GM19240 (cell line): ENCODE measurements at regions not wholly inside any gene's neighbourhood (a gene's known extent, or its start where the extent isn't known, plus 50 kb on each side); places are given as distances from the start of the nearest gene placed in this dataset.
"Not testable (repeated sequence)": the region's sequence is repeated elsewhere in the genome, so short reads cannot be mapped to it uniquely, and the experiment has no call there.

Experiments
- DNase-seq: peaks from one replicate; pipeline ENCODE4 v3.0.0; 2011; ENCODE audit warnings: low spot score; ENCODE audit not compliant: insufficient read length

- not testable (repeated sequence) for DNase-seq
Measured at GRCh38 chr2:95725677-95726076, 133.9 kb downstream of the TRIM43 start.

GRCh38 chr2:95727420-95727819 is 135.6 kb downstream of the TRIM43 start:
- DNase-seq: not testable (repeated sequence)

DNA sequence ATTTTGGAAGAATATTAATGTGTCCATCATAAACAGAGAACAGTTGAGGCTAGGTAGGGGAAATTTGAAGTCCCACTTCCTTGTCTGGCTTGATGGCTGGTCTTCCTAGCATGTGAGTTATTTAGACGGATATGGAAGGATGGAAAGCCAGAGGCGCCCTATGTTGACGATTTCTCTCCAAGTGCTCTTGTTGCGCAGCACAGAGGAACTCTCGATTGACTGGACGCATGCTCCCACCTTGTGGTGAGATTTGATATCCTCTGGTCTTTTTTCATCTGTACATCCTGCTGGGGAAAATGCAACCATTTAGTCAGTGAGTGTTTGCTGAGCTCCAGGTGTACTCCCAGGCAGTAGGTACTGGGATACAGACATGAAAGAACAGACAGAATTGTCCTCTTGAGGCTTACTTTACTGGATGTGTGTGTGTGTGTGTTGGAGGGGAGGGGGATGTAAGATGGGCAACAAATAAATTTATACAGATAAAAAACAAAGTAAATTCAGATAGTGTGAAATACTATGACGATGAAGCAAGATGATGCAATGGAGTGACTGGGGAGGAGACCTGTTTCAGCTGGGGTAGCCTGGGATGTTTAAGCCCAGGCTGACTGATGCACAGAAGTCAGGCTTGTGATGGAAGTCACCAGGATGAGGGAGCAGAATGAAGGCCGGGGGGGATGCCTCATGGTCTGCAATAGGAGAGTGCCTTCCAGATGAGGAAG is 137.2 kb downstream of the TRIM43 start:
- DNase-seq: peak; percentile 6

DNA sequence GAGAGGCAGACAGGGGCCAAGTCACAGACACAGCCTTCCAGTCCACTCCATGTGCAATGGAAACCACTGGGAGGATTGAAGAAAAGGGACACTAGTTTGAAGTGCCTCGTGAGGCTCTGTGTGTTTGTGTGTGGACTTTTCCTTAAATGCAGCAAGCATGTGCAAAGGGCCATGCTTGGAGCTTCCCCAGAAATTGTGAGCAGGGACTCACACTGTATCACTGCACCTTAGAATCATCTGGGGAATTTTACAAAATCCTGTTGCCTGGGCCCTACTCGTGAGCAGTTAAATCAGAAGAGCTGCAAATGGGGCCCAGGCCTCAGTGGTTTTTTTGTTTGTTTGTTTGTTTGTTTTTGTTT is 137.8 kb downstream of the TRIM43 start:
- DNase-seq: no peak

GRCh38 chr2:95730813-95731212 is 139.0 kb downstream of the TRIM43 start:
- no peak for DNase-seq

DNA sequence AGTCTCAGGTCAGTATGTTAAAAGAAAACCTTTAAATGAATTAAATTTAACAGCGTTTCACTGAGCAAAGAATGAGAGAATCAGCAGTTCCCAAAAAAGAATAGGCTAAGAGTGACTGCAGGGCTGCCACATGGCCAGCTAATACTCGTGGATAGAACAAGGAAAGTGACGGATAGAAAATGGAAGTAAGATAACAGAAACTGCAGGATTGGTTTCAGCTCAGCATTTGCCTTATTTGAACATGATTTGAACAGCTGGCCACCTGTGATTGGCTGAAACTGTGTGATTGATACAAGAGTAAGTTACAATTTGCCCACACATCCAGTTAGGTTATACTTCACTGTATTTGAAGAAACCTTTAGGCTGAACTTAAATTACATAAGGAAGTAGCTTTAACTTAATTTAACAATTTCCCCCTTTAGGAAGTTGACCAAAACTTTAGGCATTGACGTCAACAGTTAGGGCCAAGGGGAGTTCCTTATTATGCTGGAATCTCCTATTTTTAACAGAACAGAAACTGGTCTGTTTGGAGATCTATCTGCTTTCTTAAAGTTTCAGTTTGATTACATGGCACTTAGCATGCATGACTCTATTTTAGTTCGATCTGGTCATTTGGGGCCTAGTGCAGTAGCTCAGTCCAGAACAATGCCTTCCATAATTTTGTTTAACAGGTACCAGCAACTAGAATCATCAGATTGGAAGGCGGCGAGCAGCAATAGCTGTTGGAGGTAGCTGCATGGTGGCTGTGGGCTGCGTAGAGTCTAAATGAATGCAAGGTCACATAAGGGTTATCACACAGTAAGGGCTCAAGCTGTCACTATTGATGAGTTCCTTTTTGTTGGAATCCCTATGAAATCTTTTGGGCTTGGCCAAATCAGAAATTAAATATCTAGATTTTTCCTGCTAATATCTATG is 143.4 kb downstream of the TRIM43 start:
- DNase-seq: no peak

- DNase-seq: no peak
Measured at GRCh38 chr2:95738301-95738700, 146.5 kb downstream of the TRIM43 start.

DNA sequence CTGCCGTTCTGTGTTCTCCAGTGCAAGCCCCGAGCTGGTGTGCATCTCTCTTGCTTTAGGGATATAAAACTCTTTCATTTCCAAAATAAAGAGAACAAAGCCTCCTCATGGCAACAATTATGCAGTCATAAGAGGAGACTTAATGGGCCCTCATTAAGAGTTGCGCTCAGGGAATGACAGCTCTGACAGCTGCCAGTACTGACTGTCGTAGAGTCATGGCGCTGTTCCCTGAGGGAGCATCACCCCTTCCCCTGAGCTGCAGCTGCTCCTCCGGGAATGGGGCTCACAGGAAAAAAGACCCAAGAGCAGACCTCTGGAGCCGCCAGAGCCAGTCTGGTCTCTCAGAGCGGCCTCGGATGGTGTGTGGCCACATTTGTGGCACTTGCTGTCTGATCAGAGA is 160.3 kb downstream of the TRIM43 start:
- DNase-seq: not testable (repeated sequence)

DNA sequence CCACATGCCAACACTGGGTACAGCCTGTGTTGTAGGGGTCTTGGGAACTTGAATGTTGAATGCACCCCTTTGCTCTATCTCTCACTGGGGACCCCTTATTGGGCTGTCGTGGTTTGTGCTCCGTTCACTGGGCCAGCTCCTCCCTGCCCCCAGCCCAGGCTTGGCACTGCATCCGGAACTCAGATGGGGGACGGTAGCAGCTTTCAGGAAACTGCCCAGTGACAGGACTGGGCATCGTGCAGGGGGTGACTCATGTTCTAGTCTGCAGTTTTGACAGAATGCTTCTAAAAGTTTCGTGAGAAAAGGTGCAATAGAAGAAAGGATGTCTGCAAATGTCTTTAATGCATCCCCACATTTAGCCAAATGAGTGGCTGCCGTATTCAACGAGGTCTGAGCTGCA is 162.0 kb downstream of the TRIM43 start:
- DNase-seq: not testable (repeated sequence)

GRCh38 chr2:95754213-95754612 is 162.4 kb downstream of the TRIM43 start:
- DNase-seq: not testable (repeated sequence)

GRCh38 chr2:95754819-95755563 is 163.2 kb downstream of the TRIM43 start:
- DNase-seq: not testable (repeated sequence)

GRCh38 chr2:95755956-95756669 is 164.3 kb downstream of the TRIM43 start:
- DNase-seq: not testable (repeated sequence)

DNA sequence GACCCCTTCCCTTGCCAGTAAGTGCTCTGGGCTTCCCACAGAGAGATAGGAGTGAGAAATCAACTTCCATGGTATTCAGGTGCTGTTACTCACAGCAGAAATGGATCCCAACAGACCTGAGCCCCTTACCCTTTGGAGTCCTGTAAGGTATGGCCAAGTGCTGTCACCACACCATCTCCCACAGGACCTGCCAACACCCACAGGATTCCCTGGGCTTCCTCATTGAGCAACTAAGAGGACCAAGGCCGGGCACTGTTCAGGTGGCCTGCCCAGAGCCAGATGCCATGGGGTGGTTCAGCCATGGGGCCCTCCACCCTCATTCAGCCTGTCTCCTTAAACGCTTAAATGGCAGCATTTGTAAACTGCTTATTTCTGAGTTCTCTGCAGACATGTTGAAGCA is 166.2 kb downstream of the TRIM43 start:
- no peak for DNase-seq

DNA sequence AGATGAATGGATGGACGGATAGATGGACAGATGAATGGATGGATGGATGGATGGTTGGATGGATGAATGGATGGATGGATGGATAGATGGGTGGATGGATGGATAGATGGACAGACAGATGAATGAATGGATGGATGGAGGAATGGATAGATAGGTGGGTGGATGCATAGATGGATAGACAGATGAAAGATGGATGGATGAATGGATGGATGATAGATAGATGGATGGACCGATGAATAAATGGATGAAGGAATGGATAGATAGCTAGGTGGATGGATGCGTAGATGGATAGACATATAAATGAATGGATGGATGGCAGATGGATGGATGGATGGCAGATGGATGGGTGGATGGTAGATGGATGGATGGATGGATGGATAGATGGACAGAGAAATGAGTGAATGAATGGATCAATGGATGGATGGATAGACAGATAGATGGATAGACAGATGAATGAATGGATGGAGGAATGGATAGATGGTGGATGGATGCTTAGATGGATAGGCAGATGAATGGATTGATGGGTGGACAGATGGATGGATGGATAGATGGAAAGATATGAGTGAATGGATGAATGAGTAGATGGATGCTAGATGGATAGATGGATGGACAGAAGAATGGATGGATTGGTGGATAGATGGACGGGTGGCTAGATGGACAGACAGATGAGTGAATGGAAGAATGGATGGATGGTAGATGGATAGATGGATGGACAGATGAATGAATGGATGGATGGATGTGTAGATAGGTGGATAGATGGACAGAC is 167.9 kb downstream of the TRIM43 start:
- DNase-seq: no peak

DNA sequence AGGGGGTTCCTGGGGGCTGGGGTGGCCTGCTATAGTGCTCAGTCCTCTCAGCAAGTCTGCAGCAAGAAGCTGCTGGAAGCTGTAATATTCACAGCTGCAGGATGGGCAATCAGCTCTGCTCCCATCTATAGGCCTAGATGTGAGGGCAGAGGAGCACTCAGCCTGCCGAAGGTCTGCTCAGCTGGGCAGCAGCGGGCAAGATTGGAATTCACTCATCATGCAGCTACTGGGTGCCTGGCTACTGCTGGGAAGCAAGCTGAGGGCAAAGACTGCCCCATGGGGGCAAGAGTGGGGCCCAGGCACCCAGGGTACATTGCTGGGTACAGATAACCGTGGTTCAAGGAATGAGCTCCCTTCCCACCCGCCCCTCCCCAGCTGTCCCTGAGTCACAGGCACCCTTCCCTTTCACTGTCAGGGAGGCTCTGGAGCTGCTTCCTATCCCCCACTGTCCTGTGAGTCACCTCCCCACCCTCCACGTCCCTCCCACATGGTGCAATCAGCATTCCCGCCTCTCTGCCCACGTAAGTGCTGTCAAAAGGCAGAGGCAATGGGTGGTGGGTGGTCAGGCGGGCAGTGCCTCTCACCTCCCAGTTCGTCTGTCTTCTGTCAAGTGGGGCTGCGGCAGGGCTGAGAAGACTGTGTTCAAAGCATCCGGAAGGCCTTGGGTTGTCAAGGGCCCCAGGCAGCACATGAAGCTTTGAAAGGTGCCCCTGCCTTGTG is 169.2 kb downstream of the TRIM43 start:
- no peak for DNase-seq

- DNase-seq: no peak
Measured at GRCh38 chr2:95761556-95761955, 169.8 kb downstream of the TRIM43 start.

DNA sequence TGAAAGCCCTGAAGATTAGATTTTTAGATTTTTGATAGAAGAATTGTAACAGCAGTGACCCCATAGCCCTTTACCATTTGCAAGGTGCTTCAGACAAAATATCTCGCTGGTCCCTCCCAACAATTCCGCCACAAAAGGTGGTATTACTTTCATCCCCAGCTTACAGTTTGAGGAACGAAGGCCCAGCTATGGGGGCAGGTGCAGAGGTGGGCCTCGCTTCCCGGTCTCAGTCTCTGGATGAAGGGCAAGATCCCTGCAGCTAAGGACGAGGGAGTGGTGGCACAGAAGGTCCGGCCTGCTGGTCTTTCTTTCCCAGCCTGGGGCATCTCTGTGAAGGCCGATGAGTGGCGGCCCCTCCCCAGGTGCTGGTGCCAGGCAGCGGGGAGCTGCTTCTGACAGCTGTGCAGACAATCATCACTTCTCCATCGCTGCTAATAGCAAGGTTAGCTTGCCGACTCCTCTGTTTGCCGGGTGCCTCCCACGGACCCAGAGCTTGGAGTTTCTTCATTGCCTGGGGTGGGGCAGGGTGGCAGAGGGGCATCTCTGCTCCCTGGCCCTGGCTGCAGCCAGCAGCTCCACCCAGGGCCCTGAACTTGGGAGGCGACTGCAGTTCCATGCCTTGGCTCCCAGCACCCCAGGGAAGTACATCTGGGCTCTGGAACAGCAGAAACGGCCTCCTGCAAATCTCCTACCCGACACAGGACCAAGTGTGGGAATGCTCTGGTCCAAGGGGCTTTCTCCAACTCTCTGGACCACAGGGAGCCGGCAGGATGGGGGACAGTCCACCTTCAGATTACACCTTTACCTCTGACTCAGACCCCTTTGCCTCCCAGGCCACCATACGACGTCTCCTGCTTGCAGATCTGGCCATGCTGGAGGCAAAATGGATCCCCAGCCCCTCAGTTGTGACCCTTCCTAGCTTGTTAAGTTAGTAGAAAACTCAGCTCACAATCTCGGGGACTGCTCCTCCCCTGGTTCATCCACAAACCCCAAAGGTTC is 170.5 kb downstream of the TRIM43 start:
- not testable (repeated sequence) for DNase-seq

GRCh38 chr2:95763074-95763473 is 171.3 kb downstream of the TRIM43 start:
- DNase-seq: not testable (repeated sequence)

GRCh38 chr2:95764966-95765365 is 173.2 kb downstream of the TRIM43 start:
- not testable (repeated sequence) for DNase-seq
